Testis (tissue), 2 donors: ENCODE measurements at regions not wholly inside any gene's neighbourhood (a gene's known extent, or its start where the extent isn't known, plus 50 kb on each side); places are given as distances from the start of the nearest gene placed in this dataset.

Experiments
- POLR2A ChIP-seq: fragments of 450-650 bp; IDR thresholded peaks from one replicate; pipeline ENCODE4 v1.6.1; 2017; ENCODE audit warnings: antibody characterized with exemption, mild to moderate bottlenecking, moderate library complexity
- TF ChIP-seq, protein P1 (sequence below), 3 experiments: fragments of 450-650 bp in 2 of 3; fragments of 200-600 bp in 1 of 3; sonication (generic) in 1 of 3; IDR thresholded peaks; one replicate each; pipeline ENCODE4 v1.5.1; 2016 to 2019; ENCODE audit warnings: antibody characterized with exemption in 3 of 3, mild to moderate bottlenecking in 2 of 3, moderate library complexity in 1 of 3

DNA sequence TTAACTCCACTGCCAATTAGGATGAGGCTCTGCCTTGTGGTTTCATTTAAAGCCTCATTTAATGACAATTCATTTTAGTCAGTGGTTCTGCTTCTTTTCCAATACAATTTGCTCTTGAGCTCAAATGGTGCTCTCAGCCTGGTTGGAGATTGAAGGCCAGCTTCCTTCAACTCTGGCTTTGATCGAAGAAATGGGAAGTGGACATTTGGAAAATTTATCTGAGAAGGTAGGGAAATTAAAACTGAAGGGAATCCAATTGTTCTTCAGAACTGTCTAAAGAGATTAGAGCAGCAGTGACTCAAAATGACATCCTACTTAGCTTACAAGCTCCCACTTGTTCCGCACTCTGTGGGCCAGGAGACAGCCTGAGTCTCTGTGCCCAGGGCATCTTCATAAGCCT is 206.8 kb downstream of the SMARCA1 start:
- TF ChIP-seq, protein P1, sequence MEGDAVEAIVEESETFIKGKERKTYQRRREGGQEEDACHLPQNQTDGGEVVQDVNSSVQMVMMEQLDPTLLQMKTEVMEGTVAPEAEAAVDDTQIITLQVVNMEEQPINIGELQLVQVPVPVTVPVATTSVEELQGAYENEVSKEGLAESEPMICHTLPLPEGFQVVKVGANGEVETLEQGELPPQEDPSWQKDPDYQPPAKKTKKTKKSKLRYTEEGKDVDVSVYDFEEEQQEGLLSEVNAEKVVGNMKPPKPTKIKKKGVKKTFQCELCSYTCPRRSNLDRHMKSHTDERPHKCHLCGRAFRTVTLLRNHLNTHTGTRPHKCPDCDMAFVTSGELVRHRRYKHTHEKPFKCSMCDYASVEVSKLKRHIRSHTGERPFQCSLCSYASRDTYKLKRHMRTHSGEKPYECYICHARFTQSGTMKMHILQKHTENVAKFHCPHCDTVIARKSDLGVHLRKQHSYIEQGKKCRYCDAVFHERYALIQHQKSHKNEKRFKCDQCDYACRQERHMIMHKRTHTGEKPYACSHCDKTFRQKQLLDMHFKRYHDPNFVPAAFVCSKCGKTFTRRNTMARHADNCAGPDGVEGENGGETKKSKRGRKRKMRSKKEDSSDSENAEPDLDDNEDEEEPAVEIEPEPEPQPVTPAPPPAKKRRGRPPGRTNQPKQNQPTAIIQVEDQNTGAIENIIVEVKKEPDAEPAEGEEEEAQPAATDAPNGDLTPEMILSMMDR (IDR thresholded peaks at IDR 0.05) = no peak
- no peak for TF ChIP-seq POLR2A
